NT2/D1 (cell line): ENCODE measurements at regions not wholly inside any gene's neighbourhood (a gene's known extent, or its start where the extent isn't known, plus 50 kb on each side); places are given as distances from the start of the nearest gene placed in this dataset.

Experiments used
- SUZ12 ChIP-seq: IDR thresholded peaks from 2 replicates; pipeline ENCODE4 v1.6.1; 2011; ENCODE audit not compliant: insufficient read length, insufficient read depth; ENCODE audit errors: extremely low read depth
- YY1 ChIP-seq: IDR thresholded peaks from 2 replicates; pipeline ENCODE4 v1.6.1; 2011; ENCODE audit not compliant: insufficient read length, insufficient read depth

DNA sequence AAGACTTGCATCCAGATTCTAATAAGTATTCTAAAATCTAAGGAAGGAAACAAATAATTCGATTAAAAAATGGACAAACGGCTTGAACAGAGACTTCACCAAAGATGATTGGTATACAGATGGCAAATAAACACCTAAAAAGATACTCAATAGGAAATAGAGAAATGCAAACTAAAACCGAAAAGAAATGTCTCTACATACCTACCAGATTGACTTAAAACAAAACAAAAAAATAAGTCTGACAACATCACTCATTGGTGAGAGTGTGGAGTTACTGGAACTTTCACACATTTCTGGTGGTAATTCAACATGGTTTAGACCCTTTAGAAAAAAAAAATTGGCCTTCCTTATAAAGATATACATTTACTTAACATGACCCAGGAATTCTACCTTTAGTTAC, 869.8 kb downstream of the TTLL7 start:
- TF ChIP-seq YY1, result no peak
- no peak for TF ChIP-seq SUZ12
